HG03196 (cell line): ENCODE measurements at regions not wholly inside any gene's neighbourhood (a gene's known extent, or its start where the extent isn't known, plus 50 kb on each side); places are given as distances from the start of the nearest gene placed in this dataset.

Experiments
- ATAC-seq: cut with Tn5 transposase; IDR thresholded peaks from one replicate; pipeline ENCODE4 v1.9.1; 2021; ENCODE audit not compliant: unreplicated experiment

DNA sequence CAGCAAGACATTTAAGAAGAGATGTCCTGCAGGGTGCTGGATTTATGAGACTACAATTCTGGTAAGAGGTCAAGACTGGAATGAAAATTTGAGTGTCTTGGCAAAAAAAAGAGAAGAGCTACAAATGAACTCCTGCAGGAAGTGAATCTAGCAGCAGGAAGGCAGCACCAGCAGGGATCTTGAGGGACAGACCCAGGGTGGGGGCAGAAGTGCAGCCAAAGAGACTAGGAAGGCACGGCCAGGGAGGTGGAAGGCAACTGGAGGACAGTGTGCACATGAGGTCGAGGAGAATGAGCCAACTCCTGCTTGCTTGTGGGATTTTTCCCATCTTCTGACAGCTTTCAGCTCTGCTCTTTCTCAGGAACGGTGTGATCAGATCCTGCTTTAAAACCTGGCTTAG lies 263.2 kb downstream of the BUD13 start:
- ATAC-seq = no peak

DNA sequence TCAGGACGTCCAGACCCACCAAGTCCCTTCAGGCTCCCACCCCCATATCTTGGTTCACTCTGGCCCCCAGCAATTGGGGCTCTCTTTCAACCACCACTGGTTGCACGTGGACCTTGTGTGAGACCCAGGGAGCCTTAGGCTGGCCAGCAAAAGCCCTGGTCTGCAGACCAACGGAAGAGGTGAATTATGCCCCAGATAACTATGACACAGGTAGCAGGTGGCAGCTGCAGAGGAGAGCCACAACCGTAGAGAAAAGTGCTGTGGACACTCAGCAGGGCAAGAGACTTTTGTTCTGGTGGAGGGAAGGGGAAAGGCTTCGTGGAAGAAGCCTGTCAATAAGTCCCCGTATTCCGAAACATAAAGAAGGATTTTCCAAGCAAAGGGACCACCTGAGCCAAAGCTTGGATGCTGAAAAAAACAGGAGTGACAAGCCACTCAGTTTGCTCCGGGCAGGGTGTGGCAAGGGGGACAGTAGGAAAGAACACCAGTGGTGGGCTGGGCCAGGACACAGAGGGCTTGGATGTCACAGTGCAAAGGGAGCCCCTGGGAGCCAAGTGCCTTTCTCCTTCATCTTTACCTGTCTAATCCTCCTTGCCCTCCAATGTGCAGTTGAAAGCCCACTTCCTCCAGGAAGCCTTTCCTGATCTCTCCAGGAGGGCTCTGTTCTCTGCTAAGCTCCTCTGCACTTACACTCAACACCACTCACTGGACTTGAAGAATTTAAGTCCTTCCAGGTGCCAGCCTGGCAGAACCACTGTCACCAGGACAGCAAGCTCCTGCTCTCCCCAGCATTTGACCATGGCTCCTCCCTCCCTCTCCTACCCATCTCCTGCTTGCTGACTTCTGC lies 264.7 kb downstream of the BUD13 start:
- no peak for ATAC-seq

DNA sequence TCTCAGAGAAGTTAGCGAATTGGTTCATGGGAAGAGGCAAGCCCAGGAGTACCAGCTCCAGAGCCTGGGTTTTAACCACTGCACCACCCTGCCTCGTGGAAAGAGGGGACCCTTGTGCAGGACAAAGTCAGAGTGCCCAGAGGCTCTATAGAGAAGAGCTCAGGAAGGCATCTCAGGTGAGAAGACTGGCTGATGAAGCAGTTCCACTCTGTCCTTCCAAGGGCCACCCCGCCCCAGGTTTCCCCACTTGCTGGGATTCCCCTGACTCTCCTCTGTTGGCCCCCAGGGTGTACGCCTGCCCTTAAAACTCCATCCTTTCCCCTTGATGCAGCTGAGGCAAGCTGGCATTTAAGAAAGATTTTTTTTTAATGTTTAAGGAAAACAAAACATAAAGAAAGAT lies 265.8 kb downstream of the BUD13 start:
- ATAC-seq = no peak

DNA sequence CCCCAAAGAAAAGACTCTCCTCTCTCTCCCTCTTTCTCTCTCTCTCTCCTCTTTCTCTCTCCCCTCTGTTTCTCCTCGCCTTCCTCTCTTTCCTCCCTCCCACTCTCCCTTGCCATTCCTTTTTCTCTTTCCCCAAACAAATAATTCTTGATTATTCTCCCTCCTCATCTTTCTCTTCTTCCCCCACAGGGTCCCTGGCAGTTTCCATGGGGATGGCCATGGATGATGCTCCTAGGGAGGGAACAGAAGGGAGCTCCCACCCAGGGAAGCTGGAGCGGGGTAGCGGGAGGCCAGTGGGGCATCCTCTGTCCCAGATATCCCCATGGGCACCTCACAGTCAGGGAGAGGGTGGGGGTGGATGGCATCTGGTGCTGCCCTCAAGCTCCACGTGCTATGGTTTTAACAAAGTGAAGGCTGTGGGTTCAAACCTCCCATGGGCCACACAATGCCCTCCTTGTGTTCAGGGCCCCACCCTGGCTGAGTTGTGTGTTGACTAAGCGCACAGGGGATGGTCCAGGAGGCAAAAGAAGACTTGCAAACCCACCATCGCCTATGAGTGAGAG lies 266.4 kb downstream of the BUD13 start:
- ATAC-seq = no peak

DNA sequence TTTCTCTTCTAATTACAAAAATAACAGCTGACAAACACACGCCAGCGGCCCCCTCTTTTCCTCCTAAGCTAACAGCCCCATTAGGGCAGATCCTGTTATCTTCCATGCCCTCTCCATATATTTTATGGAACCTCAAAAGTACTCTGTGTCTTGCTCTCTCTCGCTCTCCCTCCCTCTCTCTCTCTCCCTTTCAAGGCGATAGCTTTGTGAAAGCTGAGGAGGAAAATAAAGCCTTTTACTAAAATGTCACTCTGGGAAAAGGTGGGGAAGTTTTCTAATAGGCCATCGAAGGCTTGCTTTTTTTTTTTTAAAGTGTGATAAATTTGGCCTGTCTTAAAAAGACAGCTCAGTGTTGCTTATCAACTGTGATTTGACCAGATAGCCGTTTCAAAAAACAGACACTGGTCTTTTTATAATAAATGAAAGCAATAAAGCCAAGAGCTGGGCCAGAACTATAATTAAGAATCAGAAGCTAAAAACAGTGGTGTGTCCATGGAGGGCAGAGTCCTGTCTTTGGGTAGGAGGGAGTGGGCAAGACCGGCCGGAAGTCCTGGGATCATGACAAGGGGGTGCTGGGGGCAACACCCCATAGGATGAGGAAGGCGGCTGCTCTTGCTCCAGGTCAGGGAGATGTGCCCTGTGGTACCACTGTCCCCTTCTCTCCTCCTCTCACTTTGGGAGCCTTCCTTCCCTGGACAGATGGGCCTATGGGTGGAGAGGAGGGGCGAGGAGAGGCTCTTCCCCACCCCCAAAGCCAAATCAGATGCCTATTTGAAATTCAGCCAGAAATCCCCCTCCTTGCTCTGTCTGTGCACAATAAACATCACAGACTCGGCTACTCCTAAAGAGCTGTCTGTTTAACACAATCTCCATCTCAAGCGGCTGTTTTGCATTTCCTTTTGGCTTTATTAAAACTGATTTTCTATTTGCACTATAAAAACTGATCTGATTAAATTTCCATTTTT lies 267.2 kb downstream of the BUD13 start:
- no peak for ATAC-seq

DNA sequence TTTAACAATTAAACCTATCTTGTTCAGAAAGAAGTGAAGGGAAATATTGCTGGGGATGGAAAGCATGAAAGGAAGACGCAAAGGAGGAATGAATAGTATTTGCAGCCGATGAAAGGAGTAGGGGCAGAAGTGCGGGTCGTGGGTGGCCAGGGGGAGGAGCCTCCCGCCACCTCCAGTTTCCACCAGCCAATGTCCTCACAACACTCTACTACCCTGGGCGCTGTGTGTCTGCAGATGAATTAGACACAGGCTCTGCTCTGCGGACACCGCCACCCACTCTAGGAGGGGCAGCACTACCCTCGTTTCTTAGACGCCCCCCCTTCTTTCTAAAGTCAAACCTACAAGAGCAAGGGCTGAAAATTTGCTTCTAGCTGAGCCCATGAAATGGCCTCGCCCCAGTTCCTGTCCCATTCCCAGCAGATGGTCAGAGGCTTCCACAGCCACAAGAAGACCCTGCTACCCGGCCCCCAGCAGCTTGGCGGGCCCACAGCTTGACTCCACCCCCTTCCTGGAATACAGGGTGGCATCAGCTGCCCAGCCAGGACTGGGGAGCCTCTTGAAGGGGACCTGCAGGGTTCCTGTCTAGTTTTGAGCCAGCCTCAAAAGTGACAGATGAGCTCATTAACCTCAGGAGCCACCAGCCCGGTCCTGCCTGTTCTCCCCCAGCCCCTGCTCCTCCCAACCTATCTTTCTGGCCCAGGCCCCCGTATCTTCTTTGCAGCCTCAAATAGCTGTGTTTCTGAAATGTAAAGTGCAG lies 268.1 kb downstream of the BUD13 start:
- no peak for ATAC-seq

DNA sequence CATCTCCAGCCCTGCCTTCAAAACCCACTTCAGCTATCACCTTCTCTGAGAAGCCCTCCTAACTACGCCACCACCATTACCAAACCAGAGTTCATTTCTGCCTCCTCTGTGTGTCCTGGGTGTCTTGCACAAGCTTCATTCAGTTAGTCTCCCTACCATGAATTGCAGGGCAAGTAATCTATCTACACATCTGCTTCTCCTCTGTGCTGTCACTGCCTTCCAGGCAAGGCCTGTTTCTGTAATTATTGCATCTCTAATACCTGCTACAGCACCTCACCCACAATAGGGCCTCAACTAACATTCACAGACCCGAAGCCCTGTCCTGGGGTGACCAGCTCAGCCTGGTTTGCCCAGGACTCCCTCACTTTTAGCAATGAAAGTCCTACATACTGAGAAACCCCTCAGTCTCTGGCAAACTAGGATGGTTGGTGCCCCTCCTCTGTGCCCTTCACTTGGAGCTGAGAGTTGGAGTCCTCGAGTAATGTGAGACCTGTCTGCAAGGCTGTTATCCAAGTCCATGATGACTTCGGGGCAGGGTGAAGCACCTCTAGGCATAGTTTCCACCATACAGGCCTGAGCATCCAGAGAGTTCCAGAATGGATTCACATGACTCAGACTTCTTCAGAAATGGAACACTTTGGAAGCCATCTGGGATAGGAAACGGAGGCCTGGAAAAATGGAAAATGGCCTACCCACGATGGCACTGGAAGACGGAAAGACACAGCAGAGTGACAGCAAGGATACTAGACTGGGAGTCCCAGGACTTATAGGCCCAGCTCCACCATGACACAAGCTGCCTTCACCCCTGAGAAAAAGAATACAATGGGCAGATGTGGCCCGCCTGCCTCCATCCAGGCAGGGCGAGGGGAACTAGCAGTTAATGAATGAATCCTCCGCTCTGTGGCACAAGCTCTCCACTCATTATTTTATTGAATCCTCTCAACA lies 269.3 kb downstream of the BUD13 start:
- ATAC-seq = no peak

DNA sequence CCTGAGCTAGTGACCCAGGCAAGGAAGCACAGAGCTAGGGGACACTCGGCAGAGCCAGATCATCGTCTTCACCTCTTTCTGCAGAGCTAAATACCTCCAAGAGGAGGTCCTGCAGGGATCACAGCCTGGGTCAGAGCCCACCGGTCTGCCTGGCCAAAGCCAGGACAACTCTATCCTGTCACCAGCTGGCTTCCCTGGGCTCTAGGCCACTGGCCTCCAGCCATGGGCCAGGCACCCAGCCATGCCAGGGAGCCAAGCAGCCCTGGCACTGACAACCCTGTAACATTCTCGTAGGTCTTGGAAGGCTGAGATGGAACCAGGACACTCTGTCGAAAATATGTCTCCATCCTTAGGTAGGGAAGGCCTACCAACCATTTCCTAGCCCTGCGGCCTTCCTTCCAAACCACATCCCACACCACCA lies 270.1 kb downstream of the BUD13 start:
- ATAC-seq = no peak

DNA sequence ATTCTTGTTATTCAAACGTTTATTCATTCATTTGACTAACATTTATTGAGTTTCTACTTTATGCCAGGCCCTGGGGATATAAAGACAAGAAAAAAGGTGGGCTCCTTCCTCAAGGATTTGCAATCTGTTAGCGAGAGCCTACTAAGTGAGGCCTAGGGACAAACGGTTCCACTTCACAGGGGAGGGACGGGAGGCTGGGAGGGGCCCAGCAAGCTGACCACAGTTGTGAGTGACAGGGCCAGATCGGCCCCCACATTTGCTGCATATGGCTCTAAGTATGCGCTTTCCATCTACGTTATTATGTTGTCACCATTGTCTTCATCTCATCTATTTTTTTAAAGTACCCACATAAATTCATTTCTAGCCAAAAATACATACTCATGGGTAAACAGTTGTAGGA lies 271.1 kb downstream of the BUD13 start:
- ATAC-seq = no peak

DNA sequence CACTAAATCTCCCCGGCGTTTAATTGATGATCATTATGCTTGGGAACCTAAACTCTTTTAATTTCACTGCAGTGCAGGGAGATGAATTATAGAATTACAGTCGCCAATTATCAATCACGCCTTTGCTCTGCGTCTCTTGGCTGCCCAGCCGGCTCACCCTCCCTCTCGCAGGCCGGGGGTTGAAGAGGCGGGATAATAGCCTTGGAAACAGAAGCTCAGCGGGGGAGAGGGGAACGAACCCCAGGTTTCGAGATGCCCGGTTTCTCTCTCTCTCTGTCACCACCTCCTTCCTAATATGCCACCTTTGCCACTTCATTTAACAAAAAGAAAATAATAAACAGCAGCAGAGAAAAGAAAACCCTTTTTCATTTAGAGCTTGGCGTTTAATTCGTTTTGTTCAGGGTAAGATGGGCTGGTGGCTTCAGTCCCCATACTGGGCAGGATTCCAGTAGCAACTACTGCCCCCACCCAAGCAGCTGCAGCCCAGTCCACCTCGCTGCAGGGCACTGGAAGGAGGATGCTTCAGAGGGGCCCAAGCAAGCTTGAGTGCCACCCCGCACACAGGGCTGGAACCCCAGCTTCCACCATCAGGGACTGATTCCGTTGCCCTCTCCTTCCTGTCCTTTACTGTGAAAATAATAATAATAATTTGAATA lies 271.7 kb downstream of the BUD13 start:
- ATAC-seq = no peak

DNA sequence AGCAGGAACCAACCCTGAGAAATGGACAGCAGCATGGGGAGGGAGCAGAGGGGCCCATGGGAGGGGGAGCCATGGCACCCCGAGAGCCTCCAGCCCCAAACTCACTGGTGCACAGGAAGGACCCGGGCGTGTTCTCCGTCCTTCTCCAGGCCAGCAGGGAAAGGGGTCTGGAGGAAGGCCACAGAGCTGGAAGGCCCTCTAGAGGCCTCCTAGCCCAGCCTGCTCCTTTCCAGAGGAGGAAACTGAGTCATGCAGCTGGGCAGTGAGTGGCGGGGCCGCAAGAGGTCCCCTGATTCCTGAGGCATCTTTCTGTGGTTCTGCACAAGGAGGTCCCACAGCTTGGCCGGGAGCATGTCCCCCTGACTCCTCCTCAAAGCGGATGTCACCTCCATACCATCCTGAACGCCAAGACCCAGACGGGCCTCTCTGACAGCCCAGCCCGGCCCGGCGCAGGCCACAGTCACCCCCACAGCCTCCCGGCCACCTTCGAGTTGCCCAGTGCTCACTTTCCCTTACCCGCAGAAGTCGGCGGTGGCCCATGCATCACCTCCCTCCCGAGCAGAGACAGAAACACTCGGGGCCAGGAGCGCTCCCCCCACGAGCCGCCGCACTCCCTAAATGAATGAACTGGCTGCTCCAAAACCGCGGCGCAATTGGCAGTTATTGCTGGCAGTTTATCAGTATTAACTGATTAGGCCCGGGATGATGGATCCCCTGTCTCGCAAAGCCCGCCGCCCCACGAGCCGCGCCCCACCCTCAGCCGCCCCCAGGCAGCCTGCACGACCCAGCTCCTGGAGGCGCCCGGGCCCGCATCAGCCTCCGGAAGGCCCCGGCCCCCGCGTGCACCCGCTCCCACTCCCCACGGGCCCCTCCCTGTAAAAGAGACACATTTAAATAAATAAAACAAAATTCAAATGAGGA lies 272.5 kb downstream of the BUD13 start:
- no peak for ATAC-seq

DNA sequence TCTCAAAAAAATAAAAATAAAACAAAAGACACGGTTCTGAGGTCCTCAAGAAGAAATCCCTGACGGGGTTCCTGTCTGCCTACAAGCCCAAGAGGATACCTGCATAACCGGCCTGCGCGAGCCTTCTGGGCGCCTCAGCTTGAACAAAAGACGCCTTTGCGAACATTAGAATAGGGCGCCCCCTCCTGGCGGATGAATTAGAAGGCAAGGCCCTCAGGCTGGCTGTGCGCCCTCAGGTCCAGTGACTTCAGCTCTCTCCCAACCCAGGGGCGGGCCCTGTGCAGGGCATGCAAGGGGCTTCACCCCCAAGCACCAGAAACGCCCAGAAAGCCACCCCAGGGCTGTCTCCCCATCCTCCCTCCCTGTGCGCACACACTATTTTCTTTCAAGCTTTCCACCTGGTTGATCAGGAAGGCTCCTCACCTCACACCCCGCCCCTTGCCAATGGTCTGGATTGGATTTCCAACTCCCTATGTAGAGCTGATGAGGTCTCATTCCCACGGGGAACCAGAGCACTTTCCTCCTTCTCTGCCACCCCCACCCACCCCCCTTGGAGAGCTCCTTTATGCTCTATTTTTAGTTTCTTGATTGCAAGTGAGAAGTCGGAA lies 273.3 kb downstream of the BUD13 start:
- no peak for ATAC-seq

DNA sequence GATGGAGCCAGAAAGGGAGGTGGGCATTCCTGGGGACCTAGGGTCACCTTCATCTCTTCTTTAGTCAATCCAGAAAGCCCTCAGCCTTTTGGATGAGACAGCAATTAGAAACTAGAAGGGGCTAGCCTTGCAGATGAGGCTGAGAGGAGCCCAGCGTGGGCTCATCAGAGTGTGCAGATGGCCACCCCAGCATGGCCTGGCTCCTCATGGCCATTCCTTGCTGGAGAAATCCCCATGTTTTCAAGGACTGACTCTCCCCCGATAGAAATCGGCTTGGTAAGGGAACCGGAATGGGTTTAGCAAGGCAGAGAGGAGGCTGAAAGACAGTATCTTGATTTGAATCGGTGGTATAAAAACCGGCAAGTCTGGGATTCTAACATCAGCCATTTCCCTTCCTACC lies 274.6 kb downstream of the BUD13 start:
- no peak for ATAC-seq

DNA sequence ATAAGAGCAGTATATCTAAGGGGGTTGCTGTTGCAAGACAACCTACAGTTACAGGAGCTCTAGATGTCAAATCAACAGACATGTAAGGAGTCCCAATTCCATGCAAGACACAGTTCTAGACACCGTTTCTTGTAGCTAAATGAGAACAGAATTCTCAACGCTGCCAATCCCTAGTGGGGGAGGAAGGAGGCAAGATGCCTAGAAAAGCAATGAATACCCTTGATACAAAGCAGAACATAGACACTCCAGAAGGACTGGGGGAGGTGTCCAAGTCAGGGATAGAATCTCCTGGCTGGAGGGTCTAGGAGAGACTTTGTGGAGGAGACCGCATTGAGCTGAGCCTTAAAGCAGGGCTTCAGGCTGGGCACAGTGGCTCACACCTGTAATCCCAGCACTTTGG lies 280.2 kb downstream of the BUD13 start:
- ATAC-seq = no peak

DNA sequence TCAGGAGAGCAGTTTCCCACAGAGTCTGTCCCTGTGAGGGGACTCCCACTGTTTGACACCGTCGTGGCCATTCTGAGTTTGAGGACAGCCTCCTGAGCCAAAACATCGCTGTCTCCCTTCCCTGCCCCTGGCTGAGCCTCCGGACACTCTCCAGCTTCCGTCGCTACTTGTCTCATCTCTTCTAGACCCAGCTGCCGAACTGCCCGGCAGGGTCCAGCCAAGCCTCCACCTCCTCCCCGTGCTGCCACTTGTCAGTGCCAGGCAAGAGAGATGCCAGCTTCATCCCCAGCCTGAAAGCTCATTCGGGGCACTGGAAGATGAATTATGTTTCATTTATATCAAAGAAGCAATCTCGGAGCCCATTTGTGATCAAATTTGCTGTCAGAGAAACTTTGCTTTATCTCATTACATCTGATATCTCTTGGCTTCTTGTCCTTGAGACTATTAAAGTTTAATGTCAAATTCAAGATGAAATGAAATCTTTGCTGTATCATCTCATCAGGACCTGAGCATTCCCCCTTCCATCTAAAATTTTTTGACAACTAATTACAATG lies 283.9 kb downstream of the BUD13 start:
- no peak for ATAC-seq

DNA sequence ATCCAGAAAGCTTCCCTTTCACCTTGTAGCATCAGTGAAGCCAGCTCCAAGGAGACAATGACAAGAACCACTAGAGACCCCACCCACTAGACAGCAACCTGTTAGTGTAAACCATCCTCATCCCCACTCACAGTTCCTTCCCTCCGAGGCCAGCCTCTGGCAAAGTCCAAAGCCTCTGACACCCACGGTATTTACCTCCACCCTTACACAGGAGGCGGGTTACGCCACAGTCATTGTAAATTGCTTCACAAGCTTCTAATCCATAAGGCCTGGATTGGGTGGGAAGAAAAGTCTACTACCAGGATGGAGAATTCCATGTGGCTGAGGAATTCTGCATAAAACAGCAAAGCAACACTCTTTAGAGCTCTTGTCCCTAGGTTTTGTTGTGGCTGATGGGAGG lies 287.4 kb downstream of the BUD13 start:
- no peak for ATAC-seq

DNA sequence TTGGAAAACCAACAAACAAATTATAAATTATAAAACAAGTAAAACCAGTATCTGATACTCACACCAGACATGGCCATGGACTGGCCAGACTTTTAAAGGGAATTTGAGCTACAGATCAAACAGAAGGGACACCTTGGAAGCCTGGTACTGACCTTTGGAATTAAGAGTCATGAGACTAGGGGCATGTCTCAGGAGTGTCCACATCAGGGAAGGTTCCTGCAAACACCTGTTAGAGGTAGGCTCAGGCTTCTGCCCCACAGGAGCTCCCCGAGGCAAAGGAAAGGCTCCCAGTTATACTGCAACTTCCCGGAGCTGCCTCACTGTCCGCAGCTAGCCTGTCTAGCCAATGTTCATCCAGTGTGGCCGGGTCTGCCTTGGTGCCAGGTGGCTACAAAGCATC lies 290.1 kb downstream of the BUD13 start:
- no peak for ATAC-seq
